ENCODE measurements at regions not wholly inside any gene's neighbourhood (a gene's known extent, or its start where the extent isn't known, plus 50 kb on each side); places are given as distances from the start of the nearest gene placed in this dataset.

DNA sequence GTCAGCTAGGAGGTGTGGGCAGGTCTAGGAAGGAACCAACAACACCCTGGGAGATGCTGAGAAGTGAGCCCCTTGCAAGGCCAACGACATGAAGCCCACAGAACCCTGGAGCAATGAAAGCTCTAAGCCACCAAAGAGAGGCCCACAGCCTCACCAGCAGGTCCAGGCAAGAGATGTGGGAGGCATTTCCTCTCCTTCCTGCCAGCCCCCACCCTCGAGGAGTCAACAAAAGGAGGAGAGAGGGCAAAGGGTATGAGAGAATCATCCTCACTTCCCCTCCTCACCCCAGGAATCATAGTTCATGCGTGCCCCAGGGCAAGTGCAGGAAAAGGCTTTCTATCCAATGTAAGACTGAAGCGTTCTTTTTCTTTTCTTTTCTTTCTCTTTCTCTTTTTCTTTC, 195.8 kb downstream of the SHQ1 start:
- TF ChIP-seq, protein P1, sequence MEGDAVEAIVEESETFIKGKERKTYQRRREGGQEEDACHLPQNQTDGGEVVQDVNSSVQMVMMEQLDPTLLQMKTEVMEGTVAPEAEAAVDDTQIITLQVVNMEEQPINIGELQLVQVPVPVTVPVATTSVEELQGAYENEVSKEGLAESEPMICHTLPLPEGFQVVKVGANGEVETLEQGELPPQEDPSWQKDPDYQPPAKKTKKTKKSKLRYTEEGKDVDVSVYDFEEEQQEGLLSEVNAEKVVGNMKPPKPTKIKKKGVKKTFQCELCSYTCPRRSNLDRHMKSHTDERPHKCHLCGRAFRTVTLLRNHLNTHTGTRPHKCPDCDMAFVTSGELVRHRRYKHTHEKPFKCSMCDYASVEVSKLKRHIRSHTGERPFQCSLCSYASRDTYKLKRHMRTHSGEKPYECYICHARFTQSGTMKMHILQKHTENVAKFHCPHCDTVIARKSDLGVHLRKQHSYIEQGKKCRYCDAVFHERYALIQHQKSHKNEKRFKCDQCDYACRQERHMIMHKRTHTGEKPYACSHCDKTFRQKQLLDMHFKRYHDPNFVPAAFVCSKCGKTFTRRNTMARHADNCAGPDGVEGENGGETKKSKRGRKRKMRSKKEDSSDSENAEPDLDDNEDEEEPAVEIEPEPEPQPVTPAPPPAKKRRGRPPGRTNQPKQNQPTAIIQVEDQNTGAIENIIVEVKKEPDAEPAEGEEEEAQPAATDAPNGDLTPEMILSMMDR (IDR thresholded peaks at IDR 0.05), result no peak
- TF ChIP-seq EP300 (IDR thresholded peaks at IDR 0.05; ENCODE audit: low read depth), result no peak

Measured in transverse colon (tissue), 3 donors.